DND-41 (cell line): ENCODE measurements at regions not wholly inside any gene's neighbourhood (a gene's known extent, or its start where the extent isn't known, plus 50 kb on each side); places are given as distances from the start of the nearest gene placed in this dataset.

Source experiments
- EZH2 ChIP-seq: IDR thresholded peaks from 3 replicates; pipeline ENCODE4 v1.6.1; 2012; ENCODE audit warnings: borderline replicate concordance, low read depth, mild to moderate bottlenecking, moderate library complexity, low read length, inconsistent platforms; ENCODE audit not compliant: severe bottlenecking
- TF ChIP-seq, protein P1 (sequence below): IDR thresholded peaks from 2 replicates; pipeline ENCODE4 v1.5.1; 2012; ENCODE audit warnings: borderline replicate concordance, low read length, moderate library complexity, mild to moderate bottlenecking; ENCODE audit not compliant: poor library complexity, severe bottlenecking; ENCODE audit errors: extremely low read depth

DNA sequence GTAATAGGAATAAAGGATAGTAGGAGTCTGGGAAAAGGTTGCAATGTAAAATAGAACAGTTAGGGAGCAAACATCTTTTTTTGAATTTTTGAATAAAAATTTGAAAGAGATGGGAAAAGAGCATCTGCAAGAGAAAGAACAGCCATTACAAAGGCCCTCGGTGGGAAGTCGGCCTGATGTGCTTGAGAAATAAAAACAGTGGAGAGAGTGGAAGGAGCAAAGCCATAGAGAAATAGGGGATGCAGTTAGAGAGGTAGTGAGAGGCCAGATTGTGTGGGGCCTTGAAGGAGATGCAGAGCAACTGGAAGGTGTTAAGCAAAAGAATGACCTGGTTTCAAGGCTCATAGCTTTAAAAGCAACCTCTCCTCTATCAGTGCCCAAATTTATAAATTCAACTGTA is 409.8 kb downstream of the RERGL start:
- TF ChIP-seq, protein P1, sequence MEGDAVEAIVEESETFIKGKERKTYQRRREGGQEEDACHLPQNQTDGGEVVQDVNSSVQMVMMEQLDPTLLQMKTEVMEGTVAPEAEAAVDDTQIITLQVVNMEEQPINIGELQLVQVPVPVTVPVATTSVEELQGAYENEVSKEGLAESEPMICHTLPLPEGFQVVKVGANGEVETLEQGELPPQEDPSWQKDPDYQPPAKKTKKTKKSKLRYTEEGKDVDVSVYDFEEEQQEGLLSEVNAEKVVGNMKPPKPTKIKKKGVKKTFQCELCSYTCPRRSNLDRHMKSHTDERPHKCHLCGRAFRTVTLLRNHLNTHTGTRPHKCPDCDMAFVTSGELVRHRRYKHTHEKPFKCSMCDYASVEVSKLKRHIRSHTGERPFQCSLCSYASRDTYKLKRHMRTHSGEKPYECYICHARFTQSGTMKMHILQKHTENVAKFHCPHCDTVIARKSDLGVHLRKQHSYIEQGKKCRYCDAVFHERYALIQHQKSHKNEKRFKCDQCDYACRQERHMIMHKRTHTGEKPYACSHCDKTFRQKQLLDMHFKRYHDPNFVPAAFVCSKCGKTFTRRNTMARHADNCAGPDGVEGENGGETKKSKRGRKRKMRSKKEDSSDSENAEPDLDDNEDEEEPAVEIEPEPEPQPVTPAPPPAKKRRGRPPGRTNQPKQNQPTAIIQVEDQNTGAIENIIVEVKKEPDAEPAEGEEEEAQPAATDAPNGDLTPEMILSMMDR: no peak
- TF ChIP-seq EZH2: no peak
